ENCODE measurements at regions not wholly inside any gene's neighbourhood (a gene's known extent, or its start where the extent isn't known, plus 50 kb on each side); places are given as distances from the start of the nearest gene placed in this dataset.

DNA sequence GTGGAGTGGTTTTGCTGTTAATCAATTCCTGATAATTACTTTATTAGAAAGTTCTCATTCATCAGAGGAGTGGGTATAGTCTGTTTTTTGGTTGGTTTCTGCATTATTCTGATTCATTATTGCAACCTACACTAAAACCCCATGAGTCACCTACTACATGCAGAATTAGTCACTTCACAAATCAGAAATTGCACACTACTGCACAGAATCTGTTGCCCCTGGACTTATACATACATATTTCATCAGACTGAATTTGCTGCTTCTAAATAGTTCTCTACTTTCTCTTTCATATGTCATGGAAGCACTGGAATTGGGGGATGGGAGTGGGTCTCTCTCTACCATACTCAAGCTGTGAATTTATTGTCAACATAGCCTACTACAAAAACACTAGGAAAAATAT lies 585.1 kb downstream of the DNAH5 start:
- ChIA-PET RAD21 (ENCODE audit: low non-redundant PET in 1 of 2, low total read pairs in 2 of 2, uncharacterized antibody in 2 of 2, unreplicated experiment in 2 of 2) (no interaction called here), CTCF (no interaction called here), POLR2A (no interaction called here)
- TF ChIP-seq FOSL1 (IDR thresholded peaks at IDR 0.05; ENCODE audit: low read depth) (no peak), TCF7L2 (IDR thresholded peaks at IDR 0.05; ENCODE audit: borderline replicate concordance, extremely low read depth, insufficient read depth, insufficient read length) (no peak), ELF1 (IDR thresholded peaks at IDR 0.05; ENCODE audit: borderline replicate concordance, low read depth) (no peak), POLR2AphosphoS5 (IDR thresholded peaks at IDR 0.05; ENCODE audit: low read depth, low read length) (no peak), EZH2 (IDR thresholded peaks at IDR 0.05) (no peak)
- TF ChIP-seq, protein P1, sequence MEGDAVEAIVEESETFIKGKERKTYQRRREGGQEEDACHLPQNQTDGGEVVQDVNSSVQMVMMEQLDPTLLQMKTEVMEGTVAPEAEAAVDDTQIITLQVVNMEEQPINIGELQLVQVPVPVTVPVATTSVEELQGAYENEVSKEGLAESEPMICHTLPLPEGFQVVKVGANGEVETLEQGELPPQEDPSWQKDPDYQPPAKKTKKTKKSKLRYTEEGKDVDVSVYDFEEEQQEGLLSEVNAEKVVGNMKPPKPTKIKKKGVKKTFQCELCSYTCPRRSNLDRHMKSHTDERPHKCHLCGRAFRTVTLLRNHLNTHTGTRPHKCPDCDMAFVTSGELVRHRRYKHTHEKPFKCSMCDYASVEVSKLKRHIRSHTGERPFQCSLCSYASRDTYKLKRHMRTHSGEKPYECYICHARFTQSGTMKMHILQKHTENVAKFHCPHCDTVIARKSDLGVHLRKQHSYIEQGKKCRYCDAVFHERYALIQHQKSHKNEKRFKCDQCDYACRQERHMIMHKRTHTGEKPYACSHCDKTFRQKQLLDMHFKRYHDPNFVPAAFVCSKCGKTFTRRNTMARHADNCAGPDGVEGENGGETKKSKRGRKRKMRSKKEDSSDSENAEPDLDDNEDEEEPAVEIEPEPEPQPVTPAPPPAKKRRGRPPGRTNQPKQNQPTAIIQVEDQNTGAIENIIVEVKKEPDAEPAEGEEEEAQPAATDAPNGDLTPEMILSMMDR (IDR thresholded peaks at IDR 0.05 in 2 of 3, conservative IDR thresholded peaks at IDR 0.05 in 1 of 3; ENCODE audit: borderline replicate concordance in 1 of 3, insufficient read depth in 1 of 3, low read depth in 2 of 3, low read length in 2 of 3), result no peak
- TF ChIP-seq, protein P2, sequence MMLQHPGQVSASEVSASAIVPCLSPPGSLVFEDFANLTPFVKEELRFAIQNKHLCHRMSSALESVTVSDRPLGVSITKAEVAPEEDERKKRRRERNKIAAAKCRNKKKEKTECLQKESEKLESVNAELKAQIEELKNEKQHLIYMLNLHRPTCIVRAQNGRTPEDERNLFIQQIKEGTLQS (IDR thresholded peaks at IDR 0.05), result no peak
- TF ChIP-seq, protein P3, sequence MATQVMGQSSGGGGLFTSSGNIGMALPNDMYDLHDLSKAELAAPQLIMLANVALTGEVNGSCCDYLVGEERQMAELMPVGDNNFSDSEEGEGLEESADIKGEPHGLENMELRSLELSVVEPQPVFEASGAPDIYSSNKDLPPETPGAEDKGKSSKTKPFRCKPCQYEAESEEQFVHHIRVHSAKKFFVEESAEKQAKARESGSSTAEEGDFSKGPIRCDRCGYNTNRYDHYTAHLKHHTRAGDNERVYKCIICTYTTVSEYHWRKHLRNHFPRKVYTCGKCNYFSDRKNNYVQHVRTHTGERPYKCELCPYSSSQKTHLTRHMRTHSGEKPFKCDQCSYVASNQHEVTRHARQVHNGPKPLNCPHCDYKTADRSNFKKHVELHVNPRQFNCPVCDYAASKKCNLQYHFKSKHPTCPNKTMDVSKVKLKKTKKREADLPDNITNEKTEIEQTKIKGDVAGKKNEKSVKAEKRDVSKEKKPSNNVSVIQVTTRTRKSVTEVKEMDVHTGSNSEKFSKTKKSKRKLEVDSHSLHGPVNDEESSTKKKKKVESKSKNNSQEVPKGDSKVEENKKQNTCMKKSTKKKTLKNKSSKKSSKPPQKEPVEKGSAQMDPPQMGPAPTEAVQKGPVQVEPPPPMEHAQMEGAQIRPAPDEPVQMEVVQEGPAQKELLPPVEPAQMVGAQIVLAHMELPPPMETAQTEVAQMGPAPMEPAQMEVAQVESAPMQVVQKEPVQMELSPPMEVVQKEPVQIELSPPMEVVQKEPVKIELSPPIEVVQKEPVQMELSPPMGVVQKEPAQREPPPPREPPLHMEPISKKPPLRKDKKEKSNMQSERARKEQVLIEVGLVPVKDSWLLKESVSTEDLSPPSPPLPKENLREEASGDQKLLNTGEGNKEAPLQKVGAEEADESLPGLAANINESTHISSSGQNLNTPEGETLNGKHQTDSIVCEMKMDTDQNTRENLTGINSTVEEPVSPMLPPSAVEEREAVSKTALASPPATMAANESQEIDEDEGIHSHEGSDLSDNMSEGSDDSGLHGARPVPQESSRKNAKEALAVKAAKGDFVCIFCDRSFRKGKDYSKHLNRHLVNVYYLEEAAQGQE (IDR thresholded peaks at IDR 0.05; ENCODE audit: low read depth), result no peak
- H3K9me3 ChIP-seq (ENCODE audit: control insufficient read depth in 1 of 2, insufficient read depth in 1 of 2, low read depth in 1 of 2, low read length in 2 of 2), result peaks cover 9 to 15% of the 10 kb centered on the region in 2 experiments; a peak in 2 of 4 replicates
- DNase-seq (ENCODE audit: low read depth, low spot score) (no peak), ATAC-seq (no peak)
- no peaks in the 10 kb centered on the region for H4K20me1 ChIP-seq (ENCODE audit: insufficient read depth)
- intact Hi-C loops (cut with micrococcal nuclease), result no loop called here
- no peak overlapping the region for H3K9ac ChIP-seq (ENCODE audit: low read length)
- no peak overlapping the region for H3K4me2 ChIP-seq (ENCODE audit: low read length)
- H3K27ac ChIP-seq (ENCODE audit: low read depth, low read length), result no peak overlapping the region
- H3K36me3 ChIP-seq (ENCODE audit: control insufficient read depth in 1 of 2, insufficient read depth in 2 of 2, low read length in 2 of 2), result no peaks in the 10 kb centered on the region
- H2AFZ ChIP-seq (ENCODE audit: low read depth, low read length, poor library complexity, severe bottlenecking), result no peak overlapping the region
- H3K27me3 ChIP-seq (ENCODE audit: insufficient read depth, low read length), result no peaks in the 10 kb centered on the region
- BruUV-seq (replicated peaks), result no TSS peak
- no peaks in the 10 kb centered on the region for H3K4me1 ChIP-seq (ENCODE audit: control insufficient read depth in 1 of 2, insufficient read depth in 2 of 2, low read length in 2 of 2)
- H3K4me3 ChIP-seq (replicated peaks in 1 of 2; ENCODE audit: low read depth in 1 of 2, low read length in 2 of 2), result no peak overlapping the region
- no peaks in the 10 kb centered on the region for H3K9me2 ChIP-seq (ENCODE audit: insufficient read depth)
- no peaks in the 10 kb centered on the region for H3K79me2 ChIP-seq (ENCODE audit: insufficient read depth, low read length)

All from HCT116 (cell line).